WERI-Rb-1 (cell line): ENCODE measurements at regions not wholly inside any gene's neighbourhood (a gene's known extent, or its start where the extent isn't known, plus 50 kb on each side); places are given as distances from the start of the nearest gene placed in this dataset.
"Not testable (repeated sequence)": the region's sequence is repeated elsewhere in the genome, so short reads cannot be mapped to it uniquely, and the experiment has no call there.

Experiments
- DNase-seq: peaks from one replicate; pipeline ENCODE4 v3.0.0-alpha.2; 2020
- H3K27ac ChIP-seq: fragments of 250-450 bp; sonication (Bioruptor Pico); 2 replicates; pipeline ENCODE4 v1.5.1; 2020; ENCODE audit warnings: mild to moderate bottlenecking, moderate library complexity
- H3K27me3 ChIP-seq: fragments of 250-450 bp; sonication (Bioruptor Pico); 2 replicates; pipeline ENCODE4 v1.5.1; 2021; ENCODE audit warnings: mild to moderate bottlenecking, low read depth, moderate library complexity; ENCODE audit not compliant: insufficient read depth, severe bottlenecking
- H3K36me3 ChIP-seq: fragments of 250-450 bp; sonication (Bioruptor Pico); 2 replicates; pipeline ENCODE4 v1.5.1; 2020; ENCODE audit warnings: mild to moderate bottlenecking, moderate library complexity
- H3K4me3 ChIP-seq: 2 replicates; pipeline ENCODE4 v1.5.1; 2011; ENCODE audit warnings: low read depth, mild to moderate bottlenecking, control low read depth, low read length
- H3K9me3 ChIP-seq: fragments of 250-450 bp; sonication (Bioruptor Pico); 2 replicates; pipeline ENCODE4 v1.5.1; 2021; ENCODE audit warnings: mild to moderate bottlenecking, moderate library complexity; ENCODE audit not compliant: severe bottlenecking
- CTCF ChIP-seq: IDR thresholded peaks from 2 replicates; pipeline ENCODE4 v1.5.1; 2011; ENCODE audit warnings: low read depth, mild to moderate bottlenecking, control low read depth, inconsistent platforms, low read length

DNA sequence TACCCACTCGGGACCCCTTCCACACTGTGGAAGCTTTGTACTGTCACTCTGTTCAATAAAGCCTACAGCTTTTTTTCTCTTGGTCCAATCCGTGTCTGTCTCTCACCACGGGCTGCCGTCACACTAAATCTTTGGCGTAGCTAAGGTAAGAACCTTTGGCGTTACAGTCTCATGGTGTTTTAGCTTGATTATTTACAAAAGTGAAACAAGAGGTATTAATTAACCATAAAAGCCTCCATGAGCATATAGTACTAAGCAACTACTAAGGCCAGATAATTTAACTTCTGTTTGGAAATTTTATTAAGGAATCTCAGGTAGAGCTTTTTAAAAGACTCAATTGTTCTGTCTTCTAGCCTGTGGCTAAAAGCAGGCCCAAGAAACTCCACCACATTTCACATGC lies 370.7 kb upstream of the TRPC7 start:
- no peak overlapping the region for H3K27ac ChIP-seq

GRCh38 chr5:136735611-136736010 lies 370.3 kb upstream of the TRPC7 start:
- not testable (repeated sequence) for H3K36me3 ChIP-seq, H3K9me3 ChIP-seq, H3K27me3 ChIP-seq, H3K4me3 ChIP-seq, DNase-seq, H3K27ac ChIP-seq

More for the DNA sequence above, 370.7 kb upstream of the TRPC7 start:
- Histone ChIP-seq H3K27me3 (no peaks in the 10 kb centered on the region), H3K36me3 (no peaks in the 10 kb centered on the region), H3K9me3 (no peaks in the 10 kb centered on the region), H3K4me3 (no peak overlapping the region)
- DNase-seq: no peak
- TF ChIP-seq CTCF: no peak

DNA sequence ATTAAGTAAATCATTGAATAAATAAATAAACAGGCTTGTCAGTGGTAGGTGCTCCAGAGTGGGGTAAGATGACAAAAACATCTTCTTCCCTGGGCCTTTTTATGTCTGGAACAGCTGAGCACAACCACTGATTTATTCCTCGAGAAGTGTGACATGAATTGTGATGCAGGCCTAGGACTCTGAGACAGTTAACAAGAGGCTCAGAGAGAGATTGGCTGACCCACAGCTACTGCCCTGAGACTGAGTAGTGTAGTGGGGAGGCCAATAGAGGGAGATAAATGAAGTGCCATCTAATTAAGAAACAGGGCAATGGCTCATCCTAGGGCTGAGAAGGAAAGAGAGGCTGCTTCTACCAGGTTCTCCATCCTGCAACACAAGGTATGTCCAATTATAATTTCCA lies 369.3 kb upstream of the TRPC7 start:
- no peak overlapping the region for H3K4me3 ChIP-seq
- H3K9me3 ChIP-seq: no peaks in the 10 kb centered on the region
- H3K36me3 ChIP-seq: no peaks in the 10 kb centered on the region
- TF ChIP-seq CTCF: no peak
- H3K27ac ChIP-seq: no peak overlapping the region
- no peak for DNase-seq
- H3K27me3 ChIP-seq: no peaks in the 10 kb centered on the region

- no peak for DNase-seq
- no peak for TF ChIP-seq CTCF
- no peaks in the 10 kb centered on the region for H3K36me3 ChIP-seq
- no peaks in the 10 kb centered on the region for H3K27me3 ChIP-seq
- no peak overlapping the region for H3K4me3 ChIP-seq
- H3K27ac ChIP-seq: no peak overlapping the region
- no peaks in the 10 kb centered on the region for H3K9me3 ChIP-seq
Measured at GRCh38 chr5:136732751-136733150, 367.4 kb upstream of the TRPC7 start.

- no peaks in the 10 kb centered on the region for H3K36me3 ChIP-seq
- no peak overlapping the region for H3K4me3 ChIP-seq
- TF ChIP-seq CTCF: no peak
- no peak for DNase-seq
- H3K27ac ChIP-seq: no peak overlapping the region
- no peaks in the 10 kb centered on the region for H3K9me3 ChIP-seq
- H3K27me3 ChIP-seq: no peaks in the 10 kb centered on the region
Measured at GRCh38 chr5:136731241-136731900, 366.0 kb upstream of the TRPC7 start.

- Histone ChIP-seq H3K9me3 (no peaks in the 10 kb centered on the region), H3K27ac (no peak overlapping the region), H3K36me3 (no peaks in the 10 kb centered on the region), H3K4me3 (no peak overlapping the region), H3K27me3 (no peaks in the 10 kb centered on the region)
- TF ChIP-seq CTCF: no peak
- no peak for DNase-seq
Measured at GRCh38 chr5:136730426-136730825, 365.1 kb upstream of the TRPC7 start.
